Natural killer cell (primary cell): ENCODE measurements at regions not wholly inside any gene's neighbourhood (a gene's known extent, or its start where the extent isn't known, plus 50 kb on each side); places are given as distances from the start of the nearest gene placed in this dataset.
"Not testable (repeated sequence)": the region's sequence is repeated elsewhere in the genome, so short reads cannot be mapped to it uniquely, and the experiment has no call there.

ENCODE experiments used
- ATAC-seq, 3 donors: fragments of 150-1000 bp in 2 of 3; fragments of 200-7000 bp in 1 of 3; cut with Tn5 transposase; 1 replicate in 1 of 3; 2 replicates in 2 of 3; pipeline ENCODE4 v1.10.0; 2021; ENCODE audit warnings: mild to moderate bottlenecking in 2 of 3, moderate library complexity in 2 of 3
- DNase-seq, 2 donors: peaks; one replicate each; pipeline versions ENCODE4 v3.0.0 to v3.0.0-alpha.2; 2013 to 2021; ENCODE audit warnings: mixed read lengths in 1 of 2
- H3K27ac ChIP-seq: one replicate; pipeline ENCODE4 v1.5.1; 2013; ENCODE audit warnings: mild to moderate bottlenecking, low read length
- H3K27me3 ChIP-seq: one replicate; pipeline ENCODE4 v1.6.1; 2013; ENCODE audit warnings: low read length; ENCODE audit not compliant: control insufficient read depth, insufficient read depth
- H3K36me3 ChIP-seq: one replicate; pipeline ENCODE4 v1.6.1; 2013; ENCODE audit warnings: low read length; ENCODE audit not compliant: control insufficient read depth, insufficient read depth
- H3K4me1 ChIP-seq: one replicate; pipeline ENCODE4 v1.6.1; 2013; ENCODE audit warnings: low read length; ENCODE audit not compliant: control insufficient read depth, insufficient read depth
- H3K4me3 ChIP-seq: one replicate; pipeline ENCODE4 v1.5.1; 2013; ENCODE audit warnings: low read length
- H3K9me3 ChIP-seq: one replicate; pipeline ENCODE4 v1.6.1; 2013; ENCODE audit warnings: low read length; ENCODE audit not compliant: control insufficient read depth, insufficient read depth
- H3K27ac Mint-ChIP-seq, 2 donors: one replicate each; pipeline ENCODE4 v1.8.0; 2022; ENCODE audit warnings: mild to moderate bottlenecking in 2 of 2, mixed read lengths in 2 of 2, moderate library complexity in 1 of 2
- H3K27me3 Mint-ChIP-seq, 2 donors: one replicate each; pipeline ENCODE4 v1.8.0; 2022; ENCODE audit warnings: low read depth in 2 of 2, mixed read lengths in 2 of 2
- H3K36me3 Mint-ChIP-seq: one replicate; pipeline ENCODE4 v1.8.0; 2022; ENCODE audit warnings: mixed read lengths
- H3K4me1 Mint-ChIP-seq, 2 donors: one replicate each; pipeline ENCODE4 v1.8.0; 2022; ENCODE audit warnings: mixed read lengths in 2 of 2
- H3K4me3 Mint-ChIP-seq: one replicate; pipeline ENCODE4 v1.8.0; 2022; ENCODE audit warnings: mild to moderate bottlenecking, moderate library complexity, mixed read lengths
- H3K9me3 Mint-ChIP-seq, 2 donors: one replicate each; pipeline ENCODE4 v1.8.0; 2022; ENCODE audit warnings: mixed read lengths in 2 of 2
- WGBS: methylation state at CpG from one replicate; pipeline ENCODE4 v1.1.7; 2013; ENCODE audit warnings: missing lambda C conversion rate; ENCODE audit not compliant: insufficient coverage; 5-methylcytosine and 5-hydroxymethylcytosine counted together
- intact Hi-C: fragments of 100-400 bp; cut with micrococcal nuclease; formaldehyde crosslinking; loops from one replicate; pipeline ENCODE4 v1.14.2; 2022
- TF ChIP-seq, protein P1 (sequence below): fragments of 200-600 bp; IDR thresholded peaks from one replicate; pipeline ENCODE4 v1.8.0; 2022; ENCODE audit warnings: antibody characterized with exemption

GRCh38 chr12:67486671-67487070 is 161.9 kb upstream of the DYRK2 start:
- peaks cover 0 to 4% of the 10 kb centered on the region in 2 donors for H3K27me3 Mint-ChIP-seq
- no peak overlapping the region for H3K27ac ChIP-seq
- peaks cover 21% of the 10 kb centered on the region for H3K9me3 ChIP-seq
- ATAC-seq = no peak
- no peak overlapping the region for H3K4me3 Mint-ChIP-seq
- TF ChIP-seq, protein P1, sequence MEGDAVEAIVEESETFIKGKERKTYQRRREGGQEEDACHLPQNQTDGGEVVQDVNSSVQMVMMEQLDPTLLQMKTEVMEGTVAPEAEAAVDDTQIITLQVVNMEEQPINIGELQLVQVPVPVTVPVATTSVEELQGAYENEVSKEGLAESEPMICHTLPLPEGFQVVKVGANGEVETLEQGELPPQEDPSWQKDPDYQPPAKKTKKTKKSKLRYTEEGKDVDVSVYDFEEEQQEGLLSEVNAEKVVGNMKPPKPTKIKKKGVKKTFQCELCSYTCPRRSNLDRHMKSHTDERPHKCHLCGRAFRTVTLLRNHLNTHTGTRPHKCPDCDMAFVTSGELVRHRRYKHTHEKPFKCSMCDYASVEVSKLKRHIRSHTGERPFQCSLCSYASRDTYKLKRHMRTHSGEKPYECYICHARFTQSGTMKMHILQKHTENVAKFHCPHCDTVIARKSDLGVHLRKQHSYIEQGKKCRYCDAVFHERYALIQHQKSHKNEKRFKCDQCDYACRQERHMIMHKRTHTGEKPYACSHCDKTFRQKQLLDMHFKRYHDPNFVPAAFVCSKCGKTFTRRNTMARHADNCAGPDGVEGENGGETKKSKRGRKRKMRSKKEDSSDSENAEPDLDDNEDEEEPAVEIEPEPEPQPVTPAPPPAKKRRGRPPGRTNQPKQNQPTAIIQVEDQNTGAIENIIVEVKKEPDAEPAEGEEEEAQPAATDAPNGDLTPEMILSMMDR = no peak
- no peaks in the 10 kb centered on the region for H3K36me3 ChIP-seq
- DNase-seq = no peak
- H3K4me1 ChIP-seq = peaks cover 28% of the 10 kb centered on the region
- WGBS = 88% methylated on average over 2 of the region's 2 CpGs
- no peaks in the 10 kb centered on the region for H3K27me3 ChIP-seq
- intact Hi-C loops = no loop called here
- H3K27ac Mint-ChIP-seq = no peak overlapping the region
- peaks cover 31 to 35% of the 10 kb centered on the region in 2 donors for H3K4me1 Mint-ChIP-seq
- H3K4me3 ChIP-seq = no peak overlapping the region
- peaks cover 20% of the 10 kb centered on the region for H3K36me3 Mint-ChIP-seq
- peaks cover 9 to 16% of the 10 kb centered on the region in 2 donors for H3K9me3 Mint-ChIP-seq

GRCh38 chr12:67488349-67488748 is 160.2 kb upstream of the DYRK2 start:
- WGBS = over 99% methylated on average over 4 of the region's 4 CpGs
- H3K36me3 Mint-ChIP-seq = peaks cover 35% of the 10 kb centered on the region
- H3K9me3 ChIP-seq = peaks cover 21% of the 10 kb centered on the region
- H3K4me1 Mint-ChIP-seq = peaks cover 17 to 21% of the 10 kb centered on the region in 2 donors
- H3K27ac ChIP-seq, DNase-seq, ATAC-seq, H3K4me3 ChIP-seq, H3K27ac Mint-ChIP-seq, H3K27me3 Mint-ChIP-seq, H3K27me3 ChIP-seq, H3K4me3 Mint-ChIP-seq, intact Hi-C loops, H3K36me3 ChIP-seq: not testable (repeated sequence)
- H3K4me1 ChIP-seq = peaks cover 15% of the 10 kb centered on the region
- peaks cover 16 to 27% of the 10 kb centered on the region in 2 donors for H3K9me3 Mint-ChIP-seq

DNA sequence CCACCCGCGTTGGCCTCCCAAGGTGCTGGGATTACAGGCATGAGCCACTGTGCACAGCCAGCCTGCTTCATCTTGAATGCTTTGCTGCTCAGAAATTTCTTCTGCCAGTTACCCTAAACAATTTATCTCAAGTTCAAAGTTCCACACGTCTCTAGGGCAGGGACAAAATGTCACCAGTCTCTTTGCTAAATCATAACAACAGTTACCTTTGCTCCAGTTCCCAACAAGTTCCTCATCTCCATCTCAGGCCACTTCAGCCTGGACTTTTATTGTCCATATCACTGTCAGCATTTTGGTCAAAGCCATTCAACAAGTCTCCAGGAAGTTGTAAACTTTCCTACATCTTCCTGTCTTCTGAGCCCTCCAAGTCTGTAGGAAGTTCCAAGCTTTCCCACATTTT is 159.5 kb upstream of the DYRK2 start:
- no peak for DNase-seq
- TF ChIP-seq, protein P1 = no peak
- H3K4me1 Mint-ChIP-seq = peaks cover 11 to 15% of the 10 kb centered on the region in 2 donors
- 92% methylated on average over 3 of the region's 3 CpGs for whole genome bisulfite sequencing
- H3K9me3 Mint-ChIP-seq = peaks cover 16 to 27% of the 10 kb centered on the region in 2 donors
- no peak overlapping the region for H3K4me3 Mint-ChIP-seq
- Histone ChIP-seq H3K4me1 (peaks cover 8% of the 10 kb centered on the region), H3K27ac (no peak overlapping the region), H3K9me3 (peaks cover 21% of the 10 kb centered on the region), H3K4me3 (no peak overlapping the region), H3K27me3 (no peaks in the 10 kb centered on the region), H3K36me3 (no peaks in the 10 kb centered on the region)
- H3K27ac Mint-ChIP-seq = no peak overlapping the region
- peaks cover 35% of the 10 kb centered on the region for H3K36me3 Mint-ChIP-seq
- H3K27me3 Mint-ChIP-seq = peaks cover 0 to 4% of the 10 kb centered on the region in 2 donors
- intact Hi-C loops = no loop called here
- ATAC-seq = no peak

DNA sequence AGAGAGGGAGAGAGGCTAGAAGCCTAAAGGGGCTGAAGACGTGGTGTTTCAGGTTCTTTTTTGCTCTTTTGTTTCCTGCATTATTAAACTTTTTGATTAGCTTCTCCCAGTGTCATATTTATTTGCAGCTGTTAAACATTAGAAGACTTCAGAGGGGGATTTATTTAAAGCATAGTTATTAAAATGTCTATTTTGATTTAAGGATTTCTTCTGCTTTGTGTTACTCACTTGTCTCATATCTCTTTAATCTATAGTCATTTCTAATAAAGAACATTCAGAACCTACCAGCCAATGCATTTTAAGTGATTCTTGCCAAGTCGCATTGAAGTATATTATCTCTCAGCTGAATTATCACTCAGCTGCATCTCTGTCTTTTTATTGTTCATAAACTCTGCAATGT is 152.0 kb upstream of the DYRK2 start:
- Mint-ChIP-seq H3K27me3 (no peaks in the 10 kb centered on the region), H3K27ac (no peak overlapping the region), H3K4me3 (no peak overlapping the region), H3K9me3 (peaks cover 7 to 12% of the 10 kb centered on the region in 2 donors), H3K36me3 (peaks cover 16% of the 10 kb centered on the region), H3K4me1 (peaks cover 7 to 8% of the 10 kb centered on the region in 2 donors)
- ATAC-seq = no peak
- Histone ChIP-seq H3K9me3 (no peaks in the 10 kb centered on the region), H3K27me3 (no peaks in the 10 kb centered on the region), H3K36me3 (no peaks in the 10 kb centered on the region), H3K4me1 (no peaks in the 10 kb centered on the region), H3K4me3 (no peak overlapping the region), H3K27ac (no peak overlapping the region)
- 100% methylated on average over 2 of the region's 2 CpGs for WGBS
- TF ChIP-seq, protein P1 = no peak
- no peak for DNase-seq
- intact Hi-C loops = no loop called here
